Activated B cell treated with CpG ODN at 0.5 μM for 24 hours (primary cell): ENCODE measurements at regions not wholly inside any gene's neighbourhood (a gene's known extent, or its start where the extent isn't known, plus 50 kb on each side); places are given as distances from the start of the nearest gene placed in this dataset.

Experiments used
- ATAC-seq: fragments of 200-7000 bp; cut with Tn5 transposase; one replicate; pipeline ENCODE4 v1.10.0; 2021; ENCODE audit warnings: low read depth, mild to moderate bottlenecking, moderate library complexity
- CTCF ChIA-PET: fragments of 350-600 bp; sonication (Branson Sonifier 250); formaldehyde crosslinking; loops from one replicate; lab custom pipeline; 2021; ENCODE audit warnings: antibody characterized with exemption; lab: Charles Lee
- POLR2A ChIA-PET: fragments of 350-600 bp; sonication (Branson Sonifier 250); formaldehyde crosslinking; loops from one replicate; lab custom pipeline; 2021; ENCODE audit warnings: antibody characterized with exemption; lab: Charles Lee
- DNase-seq: peaks from one replicate; pipeline ENCODE4 v3.0.0; 2022
- H3K27ac Mint-ChIP-seq: one replicate; pipeline ENCODE4 v1.8.0; 2020; ENCODE audit warnings: mixed read lengths
- H3K27me3 Mint-ChIP-seq: one replicate; pipeline ENCODE4 v1.8.0; 2021; ENCODE audit warnings: mixed read lengths
- H3K36me3 Mint-ChIP-seq: one replicate; pipeline ENCODE4 v1.8.0; 2021; ENCODE audit warnings: low read depth, mixed read lengths
- H3K4me1 Mint-ChIP-seq: one replicate; pipeline ENCODE4 v1.8.0; 2021; ENCODE audit warnings: mixed read lengths
- H3K4me3 Mint-ChIP-seq: one replicate; pipeline ENCODE4 v1.8.0; 2020; ENCODE audit warnings: mild to moderate bottlenecking, mixed read lengths
- H3K9me3 Mint-ChIP-seq: one replicate; pipeline ENCODE4 v1.8.0; 2020; ENCODE audit warnings: mixed read lengths
- intact Hi-C: fragments of 100-400 bp; cut with micrococcal nuclease; formaldehyde crosslinking; loops from one replicate; pipeline ENCODE4 v1.15.1; 2024
- TF ChIP-seq, protein P1 (sequence below): fragments of 200-600 bp; IDR thresholded peaks from one replicate; pipeline ENCODE4 v1.8.0; 2022; ENCODE audit warnings: antibody characterized with exemption, mild to moderate bottlenecking

DNA sequence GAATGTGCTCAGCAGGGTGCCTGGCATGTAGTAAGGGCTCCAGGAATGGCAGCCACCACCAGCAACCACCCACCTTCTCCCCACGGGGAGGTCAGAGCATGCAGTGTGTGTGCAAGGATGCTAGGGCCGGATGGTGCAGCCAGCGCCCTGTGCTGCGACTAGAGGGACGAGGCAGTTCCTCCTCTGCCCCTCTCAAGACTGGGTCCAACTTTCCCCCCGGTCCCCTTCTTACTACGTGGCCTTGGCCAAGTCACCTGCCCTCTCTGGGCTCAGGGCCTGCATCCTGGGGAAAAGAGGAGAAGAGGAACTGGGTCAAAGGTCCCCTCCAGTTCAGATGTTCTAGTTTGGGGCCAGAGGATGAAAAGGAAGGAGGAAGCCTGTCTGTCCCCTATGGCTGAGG is 71.6 kb upstream of the TARDBP start:
- POLR2A ChIA-PET = no interaction called here
- H3K27me3 Mint-ChIP-seq = peaks cover 37% of the 10 kb centered on the region
- intact Hi-C loops = no loop called here
- TF ChIP-seq, protein P1, sequence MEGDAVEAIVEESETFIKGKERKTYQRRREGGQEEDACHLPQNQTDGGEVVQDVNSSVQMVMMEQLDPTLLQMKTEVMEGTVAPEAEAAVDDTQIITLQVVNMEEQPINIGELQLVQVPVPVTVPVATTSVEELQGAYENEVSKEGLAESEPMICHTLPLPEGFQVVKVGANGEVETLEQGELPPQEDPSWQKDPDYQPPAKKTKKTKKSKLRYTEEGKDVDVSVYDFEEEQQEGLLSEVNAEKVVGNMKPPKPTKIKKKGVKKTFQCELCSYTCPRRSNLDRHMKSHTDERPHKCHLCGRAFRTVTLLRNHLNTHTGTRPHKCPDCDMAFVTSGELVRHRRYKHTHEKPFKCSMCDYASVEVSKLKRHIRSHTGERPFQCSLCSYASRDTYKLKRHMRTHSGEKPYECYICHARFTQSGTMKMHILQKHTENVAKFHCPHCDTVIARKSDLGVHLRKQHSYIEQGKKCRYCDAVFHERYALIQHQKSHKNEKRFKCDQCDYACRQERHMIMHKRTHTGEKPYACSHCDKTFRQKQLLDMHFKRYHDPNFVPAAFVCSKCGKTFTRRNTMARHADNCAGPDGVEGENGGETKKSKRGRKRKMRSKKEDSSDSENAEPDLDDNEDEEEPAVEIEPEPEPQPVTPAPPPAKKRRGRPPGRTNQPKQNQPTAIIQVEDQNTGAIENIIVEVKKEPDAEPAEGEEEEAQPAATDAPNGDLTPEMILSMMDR = no peak
- no peak overlapping the region for H3K4me3 Mint-ChIP-seq
- no peaks in the 10 kb centered on the region for H3K36me3 Mint-ChIP-seq
- DNase-seq (no peak), ATAC-seq (no peak)
- CTCF ChIA-PET = interaction anchor here (1.4 kb wide), 1 partner anchor 446 kb away, joined by 5 read pairs; no protein-coding TSS in a partner anchor
- no peaks in the 10 kb centered on the region for H3K9me3 Mint-ChIP-seq
- H3K4me1 Mint-ChIP-seq = peaks cover 13% of the 10 kb centered on the region
- H3K27ac Mint-ChIP-seq = no peak overlapping the region

DNA sequence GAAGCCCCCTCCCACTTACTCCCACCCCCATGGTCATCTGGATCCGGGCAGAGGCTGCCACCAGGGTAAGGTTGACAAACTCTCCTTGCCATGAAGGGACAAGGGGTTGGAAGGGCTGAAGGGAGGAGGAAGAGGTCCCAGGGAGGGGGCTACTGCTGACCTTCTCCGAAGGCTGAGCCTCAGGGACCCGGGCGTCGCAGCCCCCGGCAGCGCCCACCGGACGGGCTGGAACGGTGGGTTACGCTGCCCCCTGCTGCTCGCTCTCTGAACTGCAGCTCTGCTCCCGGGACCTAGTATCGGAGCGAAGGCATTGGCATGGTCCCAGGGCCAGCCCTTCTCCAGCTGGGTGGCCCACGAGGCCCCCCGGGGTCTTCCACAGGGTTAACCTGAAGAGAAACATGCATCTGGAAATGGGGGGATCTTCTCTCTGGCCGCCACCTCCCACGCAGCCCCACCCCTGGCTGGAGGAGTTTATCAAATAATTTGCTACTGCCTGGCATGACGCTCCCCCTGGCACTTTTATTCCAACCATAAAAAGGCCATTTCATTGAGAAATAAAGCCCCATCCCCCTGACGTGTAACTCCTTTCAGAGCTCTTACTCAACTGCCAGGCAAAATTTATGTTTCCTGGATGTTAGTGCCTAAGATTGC is 70.4 kb upstream of the TARDBP start:
- peak; percentile 50 for DNase-seq
- Mint-ChIP-seq H3K4me3 (no peak overlapping the region), H3K9me3 (no peaks in the 10 kb centered on the region), H3K27ac (no peak overlapping the region), H3K4me1 (peaks cover 13% of the 10 kb centered on the region), H3K27me3 (peaks cover 35% of the 10 kb centered on the region), H3K36me3 (no peaks in the 10 kb centered on the region)
- CTCF ChIA-PET = interaction anchor here (0.7 to 1.4 kb wide), 5 partner anchors 27 to 449 kb away, joined by 3 to 9 read pairs (median 4); no protein-coding TSS in a partner anchor
- ATAC-seq = peak; percentile 60
- POLR2A ChIA-PET = interaction anchor here (0.6 kb wide), 1 partner anchor 23 kb away, joined by 3 read pairs; no protein-coding TSS in a partner anchor
- intact Hi-C loops = loop anchor here (1.0 kb wide), 2 partner anchors 435 to 447 kb away; no protein-coding TSS in a partner anchor
- TF ChIP-seq, protein P1 = peak; percentile 50

DNA sequence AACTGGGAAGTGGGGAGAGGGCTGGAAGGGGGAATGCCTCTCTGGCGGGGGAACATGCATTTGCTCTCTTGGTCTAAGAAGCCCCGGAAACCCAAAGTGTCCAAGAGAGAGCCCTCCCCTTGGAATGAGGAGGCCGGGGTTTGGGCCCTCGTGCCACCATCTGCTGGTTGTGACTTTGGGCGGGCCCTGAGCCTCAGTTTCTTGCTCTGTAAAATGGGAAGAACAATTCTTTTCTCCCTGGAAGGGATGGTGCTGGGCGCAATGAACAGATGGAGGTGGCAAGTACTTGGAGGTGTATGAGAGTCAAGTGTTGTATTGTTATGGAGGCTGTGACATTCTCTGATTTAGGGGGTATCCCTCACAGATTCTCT is 69.9 kb upstream of the TARDBP start:
- ATAC-seq (no peak), DNase-seq (no peak)
- intact Hi-C loops = loop anchor here (1.0 kb wide), 2 partner anchors 435 to 447 kb away; no protein-coding TSS in a partner anchor
- ChIA-PET POLR2A (interaction anchor here (0.6 kb wide), 1 partner anchor 24 kb away, joined by 3 read pairs; no protein-coding TSS in a partner anchor), CTCF (interaction anchor here (0.9 to 1.4 kb wide), 4 partner anchors 27 to 448 kb away, joined by 3 to 9 read pairs (median 5); no protein-coding TSS in a partner anchor)
- Mint-ChIP-seq H3K27ac (no peak overlapping the region), H3K4me3 (no peak overlapping the region), H3K9me3 (no peaks in the 10 kb centered on the region), H3K27me3 (peaks cover 35% of the 10 kb centered on the region), H3K36me3 (no peaks in the 10 kb centered on the region), H3K4me1 (peaks cover 13% of the 10 kb centered on the region)
- TF ChIP-seq, protein P1 = no peak

DNA sequence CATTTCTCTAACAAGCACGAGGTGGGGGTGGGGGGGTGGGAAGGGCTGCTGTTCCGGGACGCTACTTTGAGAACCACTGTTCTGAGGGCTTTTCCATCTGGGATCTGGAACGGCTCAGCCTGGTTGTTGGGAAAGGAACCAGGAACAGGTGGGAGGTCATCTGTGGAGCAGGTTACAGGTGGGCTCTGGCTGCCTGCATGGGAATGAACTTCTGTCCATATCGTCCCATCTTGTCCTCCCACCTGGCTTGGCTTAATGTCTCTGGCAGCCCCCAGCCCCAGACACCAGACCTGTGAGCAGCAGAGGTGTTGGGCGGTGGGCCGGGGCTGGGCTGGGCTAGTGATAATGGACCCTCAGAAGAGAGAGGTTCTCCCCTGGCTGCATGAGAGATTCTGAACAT is 69.4 kb upstream of the TARDBP start:
- H3K27ac Mint-ChIP-seq = no peak overlapping the region
- TF ChIP-seq, protein P1 = no peak
- H3K36me3 Mint-ChIP-seq = no peaks in the 10 kb centered on the region
- ATAC-seq = no peak
- intact Hi-C loops = no loop called here
- peaks cover 35% of the 10 kb centered on the region for H3K27me3 Mint-ChIP-seq
- ChIA-PET CTCF (no interaction called here), POLR2A (no interaction called here)
- no peak for DNase-seq
- no peak overlapping the region for H3K4me3 Mint-ChIP-seq
- no peaks in the 10 kb centered on the region for H3K9me3 Mint-ChIP-seq
- peaks cover 13% of the 10 kb centered on the region for H3K4me1 Mint-ChIP-seq

DNA sequence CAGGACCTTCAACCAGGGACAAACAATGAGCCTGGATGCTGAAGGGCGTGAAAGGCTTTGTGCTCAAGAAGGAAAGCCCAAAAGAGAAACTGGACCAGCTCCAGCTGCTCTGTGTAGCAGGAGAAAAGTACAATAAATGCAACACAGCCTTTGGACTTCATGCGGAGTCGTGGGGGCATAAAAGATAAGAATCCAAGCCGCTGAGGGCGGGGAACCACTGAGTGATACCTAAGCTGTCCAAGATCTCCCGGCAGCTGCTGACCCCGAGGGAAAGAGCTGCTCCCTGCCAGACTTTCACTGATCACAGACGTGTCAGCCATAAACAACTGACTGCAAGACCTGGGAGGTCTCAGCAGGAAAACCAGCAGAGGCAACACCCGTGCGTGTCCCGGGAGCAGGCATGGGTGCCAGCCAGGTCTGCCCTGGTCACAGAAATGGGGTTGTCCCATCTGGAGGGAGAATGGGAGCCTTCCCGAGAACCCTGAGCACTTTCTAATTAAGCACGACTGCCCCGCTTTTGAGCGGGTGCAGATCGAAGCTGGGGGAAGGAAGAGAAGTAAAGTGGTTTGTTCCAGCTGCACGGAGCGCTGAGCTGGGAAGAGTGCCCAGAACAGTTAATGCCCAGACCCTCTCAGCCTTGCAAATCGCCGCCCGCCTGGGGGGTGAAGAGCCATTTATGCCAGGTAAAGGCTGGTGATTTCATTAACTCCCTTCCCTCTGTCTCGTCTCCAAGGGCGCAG is 68.3 kb upstream of the TARDBP start:
- Mint-ChIP-seq H3K4me3 (no peak overlapping the region), H3K4me1 (peaks cover 13% of the 10 kb centered on the region)
- POLR2A ChIA-PET = no interaction called here

More for the DNA sequence above, 68.3 kb upstream of the TARDBP start:
- H3K36me3 Mint-ChIP-seq = no peaks in the 10 kb centered on the region
- no peaks in the 10 kb centered on the region for H3K9me3 Mint-ChIP-seq
- H3K27ac Mint-ChIP-seq = no peak overlapping the region
- CTCF ChIA-PET = no interaction called here
- DNase-seq (no peak), ATAC-seq (no peak)
- TF ChIP-seq, protein P1 = no peak
- peaks cover 35% of the 10 kb centered on the region for H3K27me3 Mint-ChIP-seq
- intact Hi-C loops = no loop called here
